Esophagus muscularis mucosa (tissue), 4 donors: ENCODE measurements at regions not wholly inside any gene's neighbourhood (a gene's known extent, or its start where the extent isn't known, plus 50 kb on each side); places are given as distances from the start of the nearest gene placed in this dataset.

Source experiments
- DNase-seq: peaks from one replicate; pipeline ENCODE4 v3.0.0-alpha.2; 2017; ENCODE audit errors: extremely low spot score
- H3K27ac ChIP-seq, 4 donors: fragments of 200-600 bp; sonication (generic); replicated peaks in 1 of 4; 1 replicate in 3 of 4; 2 replicates in 1 of 4; pipeline ENCODE4 v1.5.1; 2016 to 2019; ENCODE audit warnings: mild to moderate bottlenecking in 1 of 4
- H3K27me3 ChIP-seq, 4 donors: fragments of 200-600 bp; sonication (generic); one replicate each; pipeline versions ENCODE4 v1.5.1 to v1.6.0; 2016 to 2019
- H3K36me3 ChIP-seq, 4 donors: fragments of 200-600 bp; sonication (generic); one replicate each; pipeline ENCODE4 v1.5.1; 2016 to 2019
- H3K4me1 ChIP-seq, 4 donors: fragments of 200-600 bp; sonication (generic); one replicate each; pipeline ENCODE4 v1.5.1; 2016 to 2019
- H3K4me3 ChIP-seq, 4 donors: fragments of 200-600 bp; sonication (generic); 1 replicate in 2 of 4; 2 replicates in 2 of 4; pipeline ENCODE4 v1.5.1; 2016 to 2019; ENCODE audit warnings: mild to moderate bottlenecking in 4 of 4, moderate library complexity in 1 of 4
- H3K9me3 ChIP-seq, 4 donors: fragments of 200-600 bp; sonication (generic); 1 replicate in 3 of 4; 2 replicates in 1 of 4; pipeline ENCODE4 v1.5.1; 2016 to 2019
- EP300 ChIP-seq: sonication (generic); formaldehyde crosslinking; IDR thresholded peaks from one replicate; pipeline ENCODE4 v1.6.1; 2017; ENCODE audit warnings: antibody characterized with exemption
- POLR2A ChIP-seq: fragments of 450-650 bp; IDR thresholded peaks from one replicate; pipeline ENCODE4 v1.6.1; 2017; ENCODE audit warnings: antibody characterized with exemption, moderate library complexity, mild to moderate bottlenecking, low read depth
- POLR2AphosphoS5 ChIP-seq, 2 donors: sonication (generic); formaldehyde crosslinking; IDR thresholded peaks; one replicate each; pipeline ENCODE4 v1.6.1; 2017; ENCODE audit warnings: antibody characterized with exemption in 2 of 2
- WGBS: methylation state at CpG from one replicate; pipeline ENCODE4 v1.1.5; 2018; 5-methylcytosine and 5-hydroxymethylcytosine counted together
- intact Hi-C: fragments of 100-400 bp; cut with DNase I; formaldehyde crosslinking; loops from one replicate; pipeline ENCODE4 v1.15.1; 2023
- TF ChIP-seq, protein P1 (sequence below), 3 experiments: fragments of 200-600 bp in 2 of 3; fragments of 450-650 bp in 1 of 3; sonication (generic) in 2 of 3; IDR thresholded peaks; one replicate each; pipeline ENCODE4 v1.5.1; 2017 to 2019; ENCODE audit warnings: antibody characterized with exemption in 3 of 3, mild to moderate bottlenecking in 2 of 3, moderate library complexity in 1 of 3

- intact Hi-C loops = no loop called here
- H3K4me3 ChIP-seq = no peak overlapping the region
- H3K36me3 ChIP-seq = no peaks in the 10 kb centered on the region
- TF ChIP-seq POLR2AphosphoS5 (IDR thresholded peaks at IDR 0.05) (no peak), POLR2A (no peak), EP300 (no peak)
- TF ChIP-seq, protein P1, sequence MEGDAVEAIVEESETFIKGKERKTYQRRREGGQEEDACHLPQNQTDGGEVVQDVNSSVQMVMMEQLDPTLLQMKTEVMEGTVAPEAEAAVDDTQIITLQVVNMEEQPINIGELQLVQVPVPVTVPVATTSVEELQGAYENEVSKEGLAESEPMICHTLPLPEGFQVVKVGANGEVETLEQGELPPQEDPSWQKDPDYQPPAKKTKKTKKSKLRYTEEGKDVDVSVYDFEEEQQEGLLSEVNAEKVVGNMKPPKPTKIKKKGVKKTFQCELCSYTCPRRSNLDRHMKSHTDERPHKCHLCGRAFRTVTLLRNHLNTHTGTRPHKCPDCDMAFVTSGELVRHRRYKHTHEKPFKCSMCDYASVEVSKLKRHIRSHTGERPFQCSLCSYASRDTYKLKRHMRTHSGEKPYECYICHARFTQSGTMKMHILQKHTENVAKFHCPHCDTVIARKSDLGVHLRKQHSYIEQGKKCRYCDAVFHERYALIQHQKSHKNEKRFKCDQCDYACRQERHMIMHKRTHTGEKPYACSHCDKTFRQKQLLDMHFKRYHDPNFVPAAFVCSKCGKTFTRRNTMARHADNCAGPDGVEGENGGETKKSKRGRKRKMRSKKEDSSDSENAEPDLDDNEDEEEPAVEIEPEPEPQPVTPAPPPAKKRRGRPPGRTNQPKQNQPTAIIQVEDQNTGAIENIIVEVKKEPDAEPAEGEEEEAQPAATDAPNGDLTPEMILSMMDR (IDR thresholded peaks at IDR 0.05) = no peak
- no peaks in the 10 kb centered on the region for H3K9me3 ChIP-seq
- no peaks in the 10 kb centered on the region for H3K27me3 ChIP-seq
- H3K27ac ChIP-seq = no peak overlapping the region
- H3K4me1 ChIP-seq = no peaks in the 10 kb centered on the region
- WGBS = 48% methylated on average over 2 of the region's 2 CpGs
- DNase-seq = no peak
Observed at GRCh38 chr4:157838366-157838765, 334.5 kb downstream of the GASK1B start.

- TF ChIP-seq POLR2AphosphoS5 (IDR thresholded peaks at IDR 0.05) = no peak
- TF ChIP-seq, protein P1 (IDR thresholded peaks at IDR 0.05) = no peak
- no peak for TF ChIP-seq POLR2A
- TF ChIP-seq EP300 = no peak
- intact Hi-C loops = no loop called here
- DNase-seq = no peak
- Histone ChIP-seq H3K9me3 (no peaks in the 10 kb centered on the region), H3K27me3 (no peaks in the 10 kb centered on the region), H3K4me1 (no peaks in the 10 kb centered on the region), H3K36me3 (no peaks in the 10 kb centered on the region), H3K4me3 (no peak overlapping the region), H3K27ac (no peak overlapping the region)
- 77% methylated on average over 3 of the region's 3 CpGs for WGBS
Observed at GRCh38 chr4:157837071-157837703, 335.6 kb downstream of the GASK1B start.

- 79% methylated on average over 1 of the region's 1 CpG for WGBS
- Histone ChIP-seq H3K36me3 (no peaks in the 10 kb centered on the region), H3K4me3 (no peak overlapping the region), H3K9me3 (peaks cover 0 to 3% (median 0%) of the 10 kb centered on the region in 4 donors), H3K27me3 (no peaks in the 10 kb centered on the region), H3K4me1 (no peaks in the 10 kb centered on the region), H3K27ac (no peak overlapping the region)
- intact Hi-C loops = no loop called here
- no peak for DNase-seq
- TF ChIP-seq EP300 (no peak), POLR2AphosphoS5 (IDR thresholded peaks at IDR 0.05) (no peak), POLR2A (no peak)
- TF ChIP-seq, protein P1 (IDR thresholded peaks at IDR 0.05) = no peak
Observed at GRCh38 chr4:157832596-157832995, 340.2 kb downstream of the GASK1B start.

- Histone ChIP-seq H3K9me3 (peaks cover 0 to 3% (median 0%) of the 10 kb centered on the region in 4 donors), H3K36me3 (no peaks in the 10 kb centered on the region), H3K27me3 (no peaks in the 10 kb centered on the region), H3K27ac (no peak overlapping the region), H3K4me1 (no peaks in the 10 kb centered on the region), H3K4me3 (no peak overlapping the region)
- TF ChIP-seq EP300 (no peak), POLR2A (no peak), POLR2AphosphoS5 (IDR thresholded peaks at IDR 0.05) (no peak)
- TF ChIP-seq, protein P1 (IDR thresholded peaks at IDR 0.05) = no peak
- 93% methylated on average over 8 of the region's 8 CpGs for WGBS
- DNase-seq = no peak
- intact Hi-C loops = no loop called here
Observed at GRCh38 chr4:157824021-157824420, 348.8 kb downstream of the GASK1B start.

DNA sequence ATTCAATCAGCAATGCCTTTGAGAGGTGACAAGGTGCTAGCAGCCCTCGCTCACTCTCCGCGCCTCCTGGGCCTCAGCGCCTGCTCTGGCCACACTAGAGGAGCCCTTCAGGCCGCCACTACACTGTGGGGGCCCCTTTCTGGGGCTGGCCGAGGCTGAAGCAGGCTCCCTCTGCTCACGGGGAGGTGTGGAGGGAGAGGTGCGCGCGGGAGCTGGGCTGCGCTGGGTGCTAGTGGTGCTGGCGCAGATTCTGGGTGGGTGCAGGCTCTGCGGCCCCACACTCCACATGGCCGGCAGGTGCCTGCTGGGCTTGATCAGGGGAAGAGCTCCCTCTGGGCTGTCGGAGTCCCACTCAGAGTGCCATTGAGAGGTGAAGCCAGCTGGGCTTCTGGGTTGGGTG lies 351.0 kb downstream of the GASK1B start:
- no peak for DNase-seq
- Histone ChIP-seq H3K27me3 (no peaks in the 10 kb centered on the region), H3K36me3 (no peaks in the 10 kb centered on the region), H3K4me3 (no peak overlapping the region), H3K4me1 (no peaks in the 10 kb centered on the region), H3K27ac (no peak overlapping the region), H3K9me3 (no peaks in the 10 kb centered on the region)
- 84% methylated on average over 9 of the region's 15 CpGs for WGBS
- intact Hi-C loops = no loop called here
- TF ChIP-seq, protein P1 (IDR thresholded peaks at IDR 0.05) = no peak
- TF ChIP-seq EP300 (no peak), POLR2AphosphoS5 (IDR thresholded peaks at IDR 0.05) (no peak), POLR2A (no peak)
